GM19452 (cell line): ENCODE measurements at regions not wholly inside any gene's neighbourhood (a gene's known extent, or its start where the extent isn't known, plus 50 kb on each side); places are given as distances from the start of the nearest gene placed in this dataset.

Source experiments
- ATAC-seq: cut with Tn5 transposase; IDR thresholded peaks from one replicate; pipeline ENCODE4 v1.9.1; 2021; ENCODE audit not compliant: unreplicated experiment

DNA sequence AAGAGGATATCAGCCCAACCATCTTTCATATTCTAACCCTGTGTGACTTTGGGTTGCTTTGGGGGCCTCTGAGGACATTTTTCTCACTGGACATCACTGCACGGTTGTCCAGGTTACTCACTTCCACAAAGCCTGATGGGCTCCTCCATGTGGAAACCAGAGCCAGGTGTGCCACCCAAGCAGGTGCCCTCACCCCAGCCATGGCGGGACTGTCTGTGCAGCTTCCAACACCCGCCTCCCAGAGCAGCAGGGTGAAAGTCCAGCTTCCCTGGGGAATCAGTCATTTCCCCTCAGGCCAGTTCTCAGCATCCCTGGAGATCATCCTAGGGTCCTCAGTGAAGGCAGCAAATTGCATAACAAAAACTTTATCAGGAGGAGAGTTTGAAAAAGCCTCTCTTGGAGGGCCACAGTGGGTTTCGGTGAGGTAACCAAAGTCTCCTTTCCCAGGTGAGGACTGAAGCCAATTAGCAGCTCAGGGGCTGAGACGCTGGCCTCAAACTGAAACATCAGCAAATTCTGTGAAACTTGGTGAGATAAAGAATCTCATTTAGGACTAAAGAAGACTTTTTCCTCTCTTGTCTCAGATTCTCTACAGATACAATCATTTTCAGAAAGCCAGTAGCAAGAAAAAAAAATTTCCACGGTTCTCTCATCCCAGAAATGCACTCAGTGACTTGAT, 289.6 kb upstream of the CDH4 start:
- no peak for ATAC-seq

DNA sequence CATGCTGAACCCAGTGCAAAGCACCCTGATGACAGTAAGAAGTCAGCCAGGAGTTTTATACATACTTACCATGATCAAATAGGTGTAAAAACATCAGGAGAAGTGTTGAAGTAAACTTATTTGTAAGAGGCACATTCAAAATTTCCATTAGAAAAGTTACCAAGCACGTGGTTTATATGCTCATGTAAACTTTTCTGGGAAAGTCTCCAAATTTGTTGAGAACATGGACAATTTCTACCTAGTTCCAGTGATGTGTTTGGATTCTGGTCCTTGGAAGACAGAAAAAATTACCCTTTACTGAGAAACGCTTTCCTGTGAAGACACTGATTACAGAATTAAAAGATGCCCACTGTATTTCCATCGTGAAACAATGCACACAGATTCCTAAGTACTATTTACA, 288.9 kb upstream of the CDH4 start:
- ATAC-seq, result no peak

DNA sequence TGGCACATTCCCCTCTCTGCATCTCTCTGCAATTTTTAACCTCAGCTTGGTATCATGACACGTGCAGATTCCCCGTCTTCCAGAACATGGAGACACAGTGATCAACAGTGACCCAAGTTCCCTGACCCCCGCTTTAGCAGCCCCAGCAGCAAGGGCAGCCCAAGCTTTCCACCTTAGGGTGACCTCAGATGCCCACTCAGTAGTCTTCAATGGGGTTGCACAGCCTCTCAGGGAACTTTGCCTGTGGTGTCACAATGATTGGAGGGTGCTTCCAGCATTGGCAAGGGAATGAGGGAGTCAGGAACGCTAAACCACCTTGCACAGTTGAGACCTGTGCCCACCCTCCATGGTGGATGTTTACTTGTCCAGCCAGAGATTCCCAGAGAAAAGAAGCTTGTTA, 287.1 kb upstream of the CDH4 start:
- no peak for ATAC-seq

DNA sequence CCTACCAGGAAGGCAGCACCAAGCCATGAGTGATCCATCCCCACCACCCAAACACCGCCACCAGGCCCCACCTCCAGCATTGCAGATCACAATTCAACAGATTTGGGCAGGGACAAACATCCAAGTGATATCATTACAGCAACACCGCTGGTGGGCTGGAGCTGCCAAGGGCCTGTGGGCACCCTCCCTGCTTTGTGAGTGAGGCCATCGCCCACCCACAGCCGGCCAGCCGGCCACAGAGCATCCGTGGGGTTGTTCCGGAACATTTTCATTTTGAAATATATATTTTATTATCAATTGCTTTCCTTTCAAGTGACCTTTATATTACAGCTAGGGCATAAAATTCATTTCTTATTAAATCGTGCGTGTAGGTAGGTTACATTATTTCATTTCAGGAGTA, 286.0 kb upstream of the CDH4 start:
- no peak for ATAC-seq

DNA sequence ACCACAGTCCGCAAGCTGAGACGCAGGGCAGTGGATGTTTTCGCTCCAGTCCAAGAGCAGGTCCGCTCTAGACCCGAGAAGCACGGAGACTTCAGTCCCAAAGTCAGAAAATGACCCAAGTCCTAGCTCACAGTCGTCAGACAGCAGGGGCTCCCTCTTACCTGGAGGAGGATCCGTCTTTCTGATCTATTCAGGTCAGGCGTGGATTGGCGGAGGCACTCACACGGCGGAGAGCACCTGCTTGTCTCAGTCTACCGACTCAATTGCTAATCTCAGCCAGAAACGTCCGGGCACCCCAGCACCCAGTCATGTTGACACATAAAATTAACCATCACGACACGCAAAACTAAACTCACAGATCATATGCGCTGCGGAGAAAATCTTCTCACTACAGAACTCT, 285.3 kb upstream of the CDH4 start:
- ATAC-seq, result no peak

DNA sequence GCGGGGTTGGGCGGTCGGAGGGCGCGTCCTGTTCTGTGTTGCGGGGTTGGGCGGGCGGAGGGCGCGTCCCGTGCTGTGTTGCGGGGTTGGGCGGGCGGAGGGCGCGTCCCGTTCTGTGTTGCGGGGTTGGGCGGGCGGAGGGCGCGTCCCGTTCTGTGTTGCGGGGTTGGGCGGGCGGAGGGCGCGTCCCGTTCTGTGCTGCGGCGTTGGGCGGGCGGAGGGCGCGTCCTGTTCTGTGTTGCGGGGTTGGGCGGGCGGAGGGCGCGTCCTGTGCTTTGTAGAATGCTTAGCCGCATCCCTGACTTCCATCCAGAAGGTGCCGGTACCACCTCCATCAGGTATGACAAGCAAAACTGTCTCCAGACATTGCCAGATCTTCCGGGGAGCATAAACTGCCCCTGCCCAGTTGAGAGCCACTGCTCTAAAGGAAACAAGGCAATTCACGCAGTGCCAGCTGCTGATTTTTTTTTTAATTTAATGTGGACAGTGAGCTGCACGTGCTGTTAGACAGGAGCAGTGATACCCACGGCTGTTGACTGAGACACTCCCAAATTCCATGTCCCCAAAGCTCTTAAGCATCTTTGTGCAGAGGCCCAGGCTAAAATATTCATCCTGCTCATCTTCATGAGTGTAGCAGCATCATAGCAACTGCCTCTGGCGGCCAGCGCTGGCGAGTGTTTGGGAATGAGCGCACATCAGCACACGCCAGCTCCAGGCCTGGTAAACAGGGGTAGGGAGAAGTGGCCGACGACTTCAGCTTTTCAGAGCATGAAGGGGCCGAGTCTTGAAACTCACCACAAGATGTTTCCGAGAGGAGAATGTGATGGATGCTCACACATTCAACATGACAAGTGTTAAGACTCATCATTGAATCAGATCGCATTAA, 284.4 kb upstream of the CDH4 start:
- ATAC-seq, result no peak

DNA sequence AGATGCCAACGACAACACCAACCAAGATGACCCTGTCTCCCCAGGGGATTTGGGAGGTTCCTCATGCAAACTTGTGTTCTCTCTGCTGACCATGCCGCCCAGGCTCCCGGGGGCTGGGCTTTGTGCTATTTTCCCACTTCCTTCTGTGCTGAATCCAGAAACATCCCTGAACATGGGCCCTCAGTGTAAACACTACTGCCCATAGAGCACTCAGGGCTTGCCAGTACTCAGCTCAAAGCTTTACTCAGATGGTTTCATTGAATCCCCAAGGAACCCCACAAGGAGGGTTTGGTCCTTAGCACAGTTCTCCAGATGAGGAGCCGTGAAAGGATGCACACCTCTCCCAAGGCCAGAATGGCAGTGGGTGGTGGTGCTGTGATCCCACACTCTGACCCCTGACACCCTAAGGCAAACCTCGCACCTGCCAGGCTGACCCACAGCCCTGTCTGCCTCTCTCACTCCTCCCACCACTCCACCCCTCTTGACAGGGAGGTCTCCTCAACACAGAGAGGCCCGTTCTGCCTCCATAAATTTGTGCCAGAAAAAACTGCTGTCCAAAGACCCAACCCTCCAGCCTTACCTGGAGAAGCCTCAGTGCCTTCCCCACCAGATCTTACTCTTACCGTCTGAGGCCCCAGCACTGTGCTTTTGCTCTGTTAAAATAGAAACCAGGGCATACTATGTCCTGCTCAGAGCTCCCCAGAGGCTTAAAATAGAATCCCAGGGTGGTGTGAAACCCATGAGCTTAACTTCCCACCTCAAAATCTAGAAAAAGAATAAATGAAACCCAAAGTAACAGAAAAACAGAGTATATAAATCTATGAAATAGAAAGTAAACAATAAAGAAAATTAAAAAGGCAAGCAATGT, 283.0 kb upstream of the CDH4 start:
- ATAC-seq, result no peak

DNA sequence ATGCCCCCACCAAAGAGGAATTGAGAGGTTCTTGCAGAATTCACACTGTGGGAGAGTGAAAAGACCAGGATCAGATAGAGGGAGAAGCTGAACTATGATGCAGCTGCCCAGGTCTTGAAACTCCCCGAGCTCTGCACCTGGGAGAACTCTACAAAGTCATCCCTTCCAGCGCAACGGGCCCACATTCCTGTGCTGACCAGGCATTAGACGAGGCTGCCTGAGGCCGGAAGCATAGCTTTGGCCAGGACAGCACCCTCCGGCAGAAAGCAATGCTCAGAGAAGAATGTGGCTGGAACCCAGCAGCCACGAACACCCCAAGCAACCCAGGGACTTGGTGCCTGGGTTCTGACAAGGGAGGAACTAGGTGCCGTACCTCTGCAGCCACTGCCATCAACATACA, 281.5 kb upstream of the CDH4 start:
- no peak for ATAC-seq

DNA sequence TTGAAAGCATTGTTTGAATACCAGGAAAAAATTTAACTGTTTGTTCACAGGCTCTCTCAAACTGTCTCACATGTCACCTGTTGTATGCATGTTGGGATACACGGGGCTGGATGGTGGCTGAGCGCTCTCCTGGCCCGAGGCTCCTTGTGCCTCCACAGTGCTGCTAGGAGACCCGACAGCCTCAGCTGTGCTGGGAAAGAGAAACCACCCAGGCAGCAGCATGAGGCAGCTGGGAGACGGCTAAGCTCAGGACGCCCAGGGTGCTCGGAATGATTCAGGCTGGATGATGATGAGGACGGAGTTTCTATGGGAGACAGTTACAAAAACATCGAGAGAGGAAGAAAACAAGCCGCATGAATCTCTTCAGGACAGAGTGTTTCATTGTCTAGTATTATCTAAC, 278.0 kb upstream of the CDH4 start:
- no peak for ATAC-seq

DNA sequence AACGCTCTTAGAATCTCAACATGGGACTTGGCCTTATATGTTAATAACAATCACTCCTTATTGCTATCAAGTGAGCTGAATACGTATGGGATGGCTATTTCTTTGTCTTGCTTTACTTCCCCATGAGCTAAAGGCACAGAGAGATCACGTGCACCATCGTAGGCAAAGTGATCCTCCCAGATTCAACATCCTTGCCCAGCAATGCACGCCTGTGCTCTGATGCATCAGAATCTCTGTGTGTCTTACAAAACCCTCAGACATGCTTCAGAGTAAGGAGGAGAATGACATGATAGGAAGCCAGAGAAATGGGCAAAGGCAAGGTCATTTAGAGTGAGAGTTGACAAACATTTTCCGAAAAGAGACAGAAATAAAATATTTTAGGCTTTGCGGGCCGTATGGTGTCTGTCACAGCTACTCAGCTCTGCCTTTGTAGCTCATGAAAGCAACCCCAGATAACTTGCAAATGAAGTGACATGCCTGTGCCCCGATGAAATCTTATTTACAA, 277.6 kb upstream of the CDH4 start:
- no peak for ATAC-seq

DNA sequence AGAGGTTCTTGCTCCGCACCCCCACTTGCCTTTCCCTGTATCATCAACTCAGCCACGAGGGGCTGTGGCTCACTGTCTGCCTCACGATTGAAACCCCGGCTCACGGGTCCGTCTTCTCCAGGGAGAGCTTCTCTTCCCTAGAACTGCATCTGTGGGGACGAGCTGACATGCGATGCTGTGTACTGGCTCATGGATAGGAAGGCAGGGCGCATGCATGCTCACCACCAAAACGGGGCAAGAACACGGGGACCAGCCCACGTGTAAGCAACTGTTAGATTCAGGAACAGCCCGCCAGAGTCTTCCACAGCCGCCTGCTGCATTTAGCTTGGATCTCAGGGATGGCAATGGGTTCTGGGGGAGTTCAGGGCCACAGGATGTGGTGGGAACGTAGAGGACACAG, 275.9 kb upstream of the CDH4 start:
- no peak for ATAC-seq

DNA sequence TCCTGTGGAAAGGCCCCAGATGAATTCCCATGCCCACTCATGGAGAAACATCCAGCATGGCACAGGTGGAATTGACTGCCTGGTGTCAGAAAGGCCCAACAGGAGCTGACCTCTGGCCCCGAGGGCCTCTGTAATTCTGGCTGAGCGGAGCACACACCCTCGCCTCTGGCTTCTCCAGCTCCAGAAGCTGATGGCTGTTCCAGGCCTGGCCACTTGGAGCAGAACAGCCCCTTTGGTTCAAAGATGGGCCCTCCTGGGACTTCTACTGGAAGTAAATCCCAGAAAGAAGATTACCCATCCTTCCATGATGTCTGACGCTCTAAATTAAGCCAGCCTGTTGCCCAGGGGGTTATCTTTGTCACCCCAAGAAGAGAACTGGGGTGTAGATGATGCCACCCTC, 275.1 kb upstream of the CDH4 start:
- ATAC-seq, result no peak

DNA sequence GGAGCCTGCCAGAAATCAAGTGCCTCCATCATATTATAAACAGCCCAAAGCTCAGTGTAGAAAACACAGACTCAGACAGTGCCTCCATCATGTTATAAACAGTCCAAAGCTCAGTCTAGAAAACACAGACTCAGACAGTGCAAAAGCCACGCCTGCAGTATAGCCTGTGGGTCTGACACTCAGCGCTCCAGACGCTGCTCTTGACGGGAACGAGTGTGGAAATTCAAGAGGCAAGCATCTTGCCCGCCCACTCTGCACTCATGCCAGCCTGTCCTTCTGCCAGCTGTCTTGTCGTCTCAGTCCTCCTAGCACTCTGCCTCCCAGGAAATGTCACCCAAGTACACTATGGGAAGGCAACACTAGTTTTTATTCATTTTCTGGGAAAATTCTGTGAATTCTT, 274.2 kb upstream of the CDH4 start:
- ATAC-seq, result no peak

DNA sequence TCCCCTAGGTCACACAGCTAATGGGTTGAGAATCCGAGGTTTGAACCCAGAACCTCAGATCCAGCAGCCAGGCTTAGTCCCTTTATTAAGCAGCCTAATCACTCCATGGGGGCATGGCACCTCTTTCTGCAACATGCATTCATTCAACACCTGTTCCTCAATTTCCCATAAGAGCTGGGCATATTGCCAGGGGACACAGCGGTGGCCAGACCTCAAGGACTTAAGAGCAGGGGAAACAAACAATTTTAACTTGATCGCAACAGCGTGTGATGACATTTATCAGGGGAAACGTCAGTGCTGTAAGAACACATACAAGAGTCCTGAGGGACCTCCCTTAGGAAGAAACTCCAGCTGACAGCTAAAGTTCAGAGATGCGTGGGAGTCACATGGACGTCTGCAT, 267.4 kb upstream of the CDH4 start:
- ATAC-seq, result no peak

DNA sequence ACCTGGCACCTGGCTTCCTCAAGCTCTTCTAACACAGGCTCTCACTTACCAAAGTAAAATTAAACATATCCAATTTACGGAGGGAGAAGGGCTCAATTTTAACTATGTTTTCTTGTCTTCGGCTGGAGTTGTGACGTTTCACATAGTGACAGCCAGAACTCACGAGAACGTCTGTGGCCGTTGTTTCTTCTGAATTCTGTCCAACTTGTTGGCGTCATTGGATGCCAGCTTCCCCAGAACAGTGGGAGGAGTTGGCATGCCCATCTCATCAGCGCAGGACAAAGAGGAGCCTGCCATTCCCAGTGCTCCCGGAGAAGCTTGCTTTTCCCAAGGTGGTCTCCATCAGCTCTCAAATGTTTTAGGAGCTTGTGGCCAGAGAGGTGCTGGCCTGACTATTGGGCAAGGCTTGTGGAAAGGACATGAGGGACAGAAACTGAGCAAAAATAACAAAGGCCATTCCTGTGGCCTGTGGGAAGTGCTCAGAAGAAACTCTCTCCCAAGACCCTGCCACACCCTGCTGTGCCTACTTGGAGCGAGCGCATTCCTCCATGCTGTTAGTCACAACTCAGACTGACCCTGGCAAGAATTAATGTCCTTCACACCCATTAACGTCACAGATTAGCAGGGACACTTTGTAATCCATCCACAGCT, 265.4 kb upstream of the CDH4 start:
- ATAC-seq, result no peak

DNA sequence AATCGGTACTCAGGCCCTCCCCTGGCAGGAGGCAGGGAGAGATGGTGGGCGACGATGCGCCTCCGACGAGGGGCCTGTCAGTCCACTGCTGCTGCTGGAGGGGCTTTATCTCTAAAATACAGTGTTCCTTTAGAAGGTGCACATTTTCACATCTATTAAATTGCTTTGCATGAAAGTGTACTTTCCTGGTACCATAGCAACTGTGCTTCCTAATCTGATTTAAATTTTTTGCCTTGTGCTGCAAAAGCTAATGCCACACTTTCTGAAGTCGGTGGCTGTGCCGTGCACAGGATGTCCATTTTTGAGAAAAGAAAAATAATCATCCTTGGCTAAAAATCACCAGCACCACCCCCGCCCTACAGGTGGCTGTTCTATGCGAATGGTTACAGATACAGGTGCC, 262.0 kb upstream of the CDH4 start:
- ATAC-seq, result no peak

DNA sequence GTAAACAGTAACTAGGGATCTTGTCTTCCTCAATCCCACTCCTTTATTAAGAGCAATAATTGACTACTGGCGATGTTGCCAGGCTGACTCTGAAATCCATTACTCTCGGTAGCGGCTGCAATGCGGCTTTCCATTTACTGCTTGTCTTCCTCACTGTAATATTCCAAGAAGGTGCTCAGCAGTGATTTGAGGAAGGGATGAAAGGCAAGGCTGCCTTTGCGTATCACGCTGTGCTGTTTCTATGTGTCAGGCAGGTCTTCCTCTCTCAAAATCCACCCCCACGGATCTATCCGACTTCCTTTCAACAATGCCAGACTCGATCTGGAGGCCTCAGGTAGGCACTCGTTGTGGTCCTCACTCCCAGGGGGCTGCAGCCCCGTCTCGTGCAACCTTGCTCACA, 261.4 kb upstream of the CDH4 start:
- ATAC-seq, result no peak

DNA sequence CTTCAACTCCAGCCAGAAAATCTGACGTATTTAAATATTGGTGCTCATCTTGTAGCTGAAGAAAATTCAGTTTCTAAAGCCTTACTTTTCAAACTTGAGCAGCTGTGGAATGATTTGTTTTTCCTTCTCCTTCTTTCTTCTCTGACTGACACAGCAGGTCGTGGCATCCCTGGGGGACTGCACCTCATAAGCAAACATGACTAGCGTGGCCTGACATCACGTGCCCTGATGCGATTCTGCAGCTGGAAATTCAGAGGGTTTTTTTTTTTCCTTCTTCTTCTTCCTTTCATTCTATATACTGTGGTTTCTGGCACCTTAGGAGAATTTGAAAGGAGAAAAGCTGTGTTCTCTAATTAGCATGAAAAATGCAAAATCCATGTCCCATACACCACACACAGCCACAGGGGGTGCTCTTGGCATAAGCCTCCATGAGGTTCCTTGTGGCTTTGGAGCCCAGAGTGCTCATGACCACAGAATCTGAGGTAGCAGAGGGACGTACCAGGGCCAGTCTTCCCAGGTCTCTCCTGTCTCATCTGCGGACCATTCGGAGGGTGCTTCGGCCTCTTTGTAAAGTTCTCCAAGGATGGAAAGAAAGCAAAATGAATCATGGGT, 258.5 kb upstream of the CDH4 start:
- ATAC-seq, result no peak

DNA sequence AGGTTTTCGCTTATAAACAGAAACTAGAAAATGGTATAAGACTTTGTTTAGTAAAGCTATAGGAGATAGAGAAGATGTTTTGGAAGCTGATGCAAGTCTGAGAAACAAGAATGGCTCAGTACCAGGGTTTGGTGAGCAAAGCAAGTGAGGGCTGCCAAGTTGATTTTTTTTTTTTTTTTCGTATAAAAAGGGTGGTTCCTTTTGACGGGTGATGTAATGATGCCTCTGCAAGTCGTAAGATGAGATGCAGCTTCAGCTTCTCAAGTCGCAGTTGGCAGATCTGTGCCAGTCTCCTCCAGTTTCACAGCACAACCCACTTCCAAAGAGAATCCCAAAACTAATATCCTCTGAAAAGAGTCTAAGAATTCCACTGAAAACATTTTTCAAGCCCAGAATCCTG, 252.8 kb upstream of the CDH4 start:
- no peak for ATAC-seq

DNA sequence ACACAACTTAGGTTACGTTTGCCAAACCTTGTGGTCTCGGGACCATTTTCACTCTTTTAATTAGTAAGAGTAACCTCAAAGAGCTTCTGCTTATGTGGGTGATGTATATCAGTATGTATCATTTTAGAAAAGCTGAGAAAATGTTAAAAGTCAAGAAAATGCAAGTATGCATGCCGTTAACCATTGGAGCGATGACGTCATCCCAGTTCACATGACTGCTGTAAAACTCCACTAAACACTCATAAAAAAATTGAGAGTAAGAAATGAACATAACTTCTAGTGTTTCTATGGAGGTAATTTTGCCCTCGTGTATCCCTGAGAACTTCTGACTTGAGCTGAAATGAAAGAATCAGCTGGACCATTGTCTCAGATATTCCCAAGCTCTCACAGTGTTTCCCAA, 250.0 kb upstream of the CDH4 start:
- ATAC-seq, result no peak

DNA sequence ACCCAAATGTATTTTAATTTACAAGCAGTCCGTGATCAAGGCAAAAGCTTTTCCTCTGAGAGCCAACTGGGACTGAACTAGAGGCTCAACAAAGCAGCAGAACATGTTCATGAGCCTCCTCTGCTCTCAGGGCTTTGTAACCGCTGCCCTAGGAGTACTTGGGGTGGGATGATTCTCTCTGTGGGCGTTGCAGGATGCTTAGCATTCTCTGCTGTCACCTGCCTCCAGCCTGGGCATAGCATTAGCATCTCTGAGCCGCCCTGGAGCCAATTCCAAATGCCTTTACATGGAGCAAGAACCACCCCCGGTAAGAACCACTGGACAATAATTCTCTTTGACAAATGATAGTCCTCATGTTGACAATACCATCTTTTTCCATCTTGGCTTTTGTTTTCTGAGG, 237.6 kb upstream of the CDH4 start:
- no peak for ATAC-seq
